HG03280 (cell line): ENCODE measurements at regions not wholly inside any gene's neighbourhood (a gene's known extent, or its start where the extent isn't known, plus 50 kb on each side); places are given as distances from the start of the nearest gene placed in this dataset.

Experiments used
- ATAC-seq: cut with Tn5 transposase; IDR thresholded peaks from one replicate; pipeline ENCODE4 v1.9.1; 2021; ENCODE audit warnings: mild to moderate bottlenecking, moderate library complexity; ENCODE audit not compliant: unreplicated experiment

GRCh38 chr2:237264480-237265219, 149.3 kb downstream of the COL6A3 start:
- no peak for ATAC-seq

GRCh38 chr2:237268004-237268708, 145.8 kb downstream of the COL6A3 start:
- ATAC-seq = no peak

- no peak for ATAC-seq
These were observed 144.7 kb downstream of the COL6A3 start for GRCh38 chr2:237269138-237269875.

- ATAC-seq = no peak
These were observed 143.4 kb downstream of the COL6A3 start for GRCh38 chr2:237270520-237270919.

- ATAC-seq = no peak
These were observed 142.0 kb downstream of the COL6A3 start for GRCh38 chr2:237271698-237272652.
